Immature natural killer cell (primary cell): ENCODE measurements at regions not wholly inside any gene's neighbourhood (a gene's known extent, or its start where the extent isn't known, plus 50 kb on each side); places are given as distances from the start of the nearest gene placed in this dataset.
"Not testable (repeated sequence)": the region's sequence is repeated elsewhere in the genome, so short reads cannot be mapped to it uniquely, and the experiment has no call there.

Experiments
- DNase-seq, 3 donors: peaks; one replicate each; pipeline ENCODE4 v3.0.0; 2022; ENCODE audit warnings: mixed read lengths in 1 of 3
- H3K27ac Mint-ChIP-seq, 6 donors: one replicate each; pipeline ENCODE4 v1.8.0; 2020; ENCODE audit warnings: mixed read lengths in 6 of 6, mild to moderate bottlenecking in 5 of 6, inconsistent platforms in 4 of 6, moderate library complexity in 3 of 6
- H3K27me3 Mint-ChIP-seq, 3 donors: one replicate each; pipeline ENCODE4 v1.8.0; 2020 to 2021; ENCODE audit warnings: low read depth in 3 of 3, mild to moderate bottlenecking in 3 of 3, mixed read lengths in 3 of 3, moderate library complexity in 3 of 3, inconsistent platforms in 1 of 3
- H3K36me3 Mint-ChIP-seq, 3 donors: one replicate each; pipeline ENCODE4 v1.8.0; 2020; ENCODE audit warnings: mixed read lengths in 3 of 3, inconsistent platforms in 2 of 3, mild to moderate bottlenecking in 2 of 3
- H3K4me1 Mint-ChIP-seq, 2 donors: one replicate each; pipeline ENCODE4 v1.8.0; 2020; ENCODE audit warnings: inconsistent platforms in 2 of 2, mild to moderate bottlenecking in 2 of 2, mixed read lengths in 2 of 2, moderate library complexity in 1 of 2
- H3K4me3 Mint-ChIP-seq, 5 donors: one replicate each; pipeline ENCODE4 v1.8.0; 2020; ENCODE audit warnings: mild to moderate bottlenecking in 5 of 5, mixed read lengths in 5 of 5, inconsistent platforms in 3 of 5, moderate library complexity in 3 of 5
- H3K9me3 Mint-ChIP-seq, 6 donors: one replicate each; pipeline ENCODE4 v1.8.0; 2020; ENCODE audit warnings: mild to moderate bottlenecking in 6 of 6, mixed read lengths in 6 of 6, inconsistent platforms in 4 of 6, moderate library complexity in 3 of 6

DNA sequence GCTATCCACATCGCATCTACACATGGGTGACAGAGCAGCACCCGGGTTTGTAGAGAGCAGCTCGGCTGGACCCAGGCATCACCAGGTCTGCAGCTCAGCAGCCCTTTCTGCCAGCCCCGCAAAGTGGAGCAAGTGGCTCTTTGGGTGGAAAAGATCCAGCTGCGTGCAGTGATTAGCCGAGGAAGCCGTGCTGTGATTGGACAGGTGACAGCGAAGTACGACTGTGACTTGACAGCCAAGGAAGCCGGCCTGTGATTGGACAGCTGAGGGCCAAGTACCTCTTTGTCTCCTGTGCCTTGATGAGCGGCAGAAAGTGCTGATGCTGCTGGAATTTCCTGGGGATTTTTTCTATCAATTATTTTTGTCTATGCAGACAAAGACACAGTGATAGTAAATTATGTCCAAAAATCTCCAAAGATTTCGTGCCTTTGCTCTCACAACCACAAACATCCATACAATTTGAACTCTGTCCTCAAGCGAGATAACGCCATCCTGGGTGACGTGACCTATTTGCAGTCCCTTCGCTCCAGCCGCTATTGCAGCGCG is 62.3 kb upstream of the GPR31 start:
- Mint-ChIP-seq H3K4me1 (no peaks in the 10 kb centered on the region), H3K27me3 (peaks cover 0 to 2% (median 0%) of the 10 kb centered on the region in 3 donors), H3K4me3 (no peak overlapping the region), H3K27ac (no peak overlapping the region), H3K9me3 (no peaks in the 10 kb centered on the region), H3K36me3 (no peaks in the 10 kb centered on the region)
- DNase-seq = no peak

DNA sequence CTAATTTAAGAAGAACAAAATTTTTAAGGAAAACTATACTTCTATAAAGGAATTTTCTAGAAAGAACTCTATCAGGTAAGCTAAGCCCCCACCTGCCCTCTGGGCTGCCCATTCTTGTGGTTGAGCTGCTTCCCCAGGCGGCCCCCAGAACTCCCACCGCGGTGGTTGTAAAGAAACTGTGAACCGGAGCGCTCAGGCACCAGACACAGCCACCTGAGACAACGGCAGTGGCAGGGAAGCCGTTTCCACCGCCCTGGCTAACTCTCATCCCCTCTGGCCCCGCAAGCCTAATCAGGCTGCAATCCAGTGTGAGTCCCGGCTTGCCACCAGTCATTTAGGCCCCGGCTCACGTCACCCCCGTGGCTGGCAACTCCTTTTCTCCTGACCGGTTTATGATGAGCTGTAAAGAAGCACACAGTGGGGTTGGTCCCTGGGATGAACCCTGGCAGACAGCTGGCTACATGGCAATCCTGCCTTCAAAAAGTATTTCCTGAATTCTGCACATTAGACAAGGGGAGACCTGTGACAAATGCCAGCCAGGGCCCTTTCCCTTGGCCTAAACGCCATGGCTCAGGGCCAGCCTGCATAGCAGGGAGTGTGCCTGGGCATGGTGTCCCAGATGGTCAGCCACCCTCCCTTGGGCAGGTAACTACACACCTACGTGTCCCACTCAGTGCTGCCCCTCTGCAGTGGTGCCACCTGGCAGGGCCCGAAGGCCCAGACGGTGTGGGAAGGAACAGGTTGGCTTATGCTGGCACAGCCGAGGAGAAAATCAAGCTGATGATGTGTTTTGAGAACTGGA is 63.8 kb upstream of the GPR31 start:
- H3K4me3 Mint-ChIP-seq = no peak overlapping the region
- H3K27me3 Mint-ChIP-seq = peaks cover 3 to 5% (median 3%) of the 10 kb centered on the region in 3 donors

DNA sequence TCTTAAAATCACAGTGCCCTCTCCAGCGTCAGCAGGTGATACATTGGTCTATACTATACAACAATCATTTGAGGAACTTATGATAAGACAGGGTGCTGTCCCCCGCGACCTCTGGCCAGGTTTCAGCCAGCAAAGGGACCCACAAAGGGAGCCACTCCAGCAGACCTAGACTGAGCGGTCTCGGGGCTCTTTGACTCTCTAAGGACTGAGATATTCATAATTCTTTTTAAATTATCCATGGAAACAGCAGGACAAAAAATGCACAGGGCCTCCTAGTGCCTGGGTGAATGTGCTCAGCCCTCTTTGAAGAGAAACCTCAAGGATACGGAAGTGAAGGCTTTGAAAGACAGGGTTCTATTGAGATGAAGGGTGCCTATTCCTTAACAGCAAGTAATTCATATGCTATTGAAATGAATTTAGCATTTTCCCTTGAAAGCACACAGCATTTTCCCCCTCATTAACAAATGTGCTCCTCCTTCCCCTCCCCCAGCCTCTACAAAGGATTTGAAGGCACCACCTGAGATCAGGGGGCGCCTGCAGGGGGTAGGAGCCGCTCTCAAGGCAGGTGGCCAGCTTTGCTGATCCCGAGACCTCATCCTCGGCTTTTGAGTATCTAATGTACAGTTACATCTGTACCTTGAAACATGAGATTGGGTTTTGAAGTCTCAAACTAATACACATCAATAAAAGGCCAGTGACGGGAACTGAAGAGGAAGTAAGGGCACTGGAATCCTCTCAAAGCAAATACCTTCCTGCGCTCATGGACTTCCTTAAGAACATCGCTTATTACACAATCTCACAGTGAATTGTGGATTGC is 65.3 kb upstream of the UNC93A start:
- H3K27me3 Mint-ChIP-seq = peaks cover 5 to 17% (median 6%) of the 10 kb centered on the region in 3 donors
- H3K9me3 Mint-ChIP-seq, DNase-seq, H3K4me3 Mint-ChIP-seq, H3K4me1 Mint-ChIP-seq, H3K36me3 Mint-ChIP-seq, H3K27ac Mint-ChIP-seq: not testable (repeated sequence)

More for the DNA sequence above, 63.8 kb upstream of the GPR31 start:
- Mint-ChIP-seq H3K4me1 (no peaks in the 10 kb centered on the region), H3K9me3 (no peaks in the 10 kb centered on the region), H3K27ac (no peak overlapping the region), H3K36me3 (no peaks in the 10 kb centered on the region)
- no peak for DNase-seq

DNA sequence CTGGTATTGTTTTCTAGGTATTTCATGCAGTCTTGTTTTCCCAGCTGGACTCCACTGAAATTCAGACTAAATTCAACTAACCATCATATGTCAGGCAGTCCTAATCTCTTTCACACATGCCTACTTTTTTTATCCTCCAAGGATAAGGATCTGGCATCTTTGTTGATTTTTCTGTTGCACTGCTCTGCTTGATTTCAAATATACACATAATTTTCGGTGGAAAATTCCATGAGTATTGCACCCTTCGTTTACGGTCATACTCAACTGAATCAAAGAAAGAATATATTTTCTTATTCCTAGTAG is 64.8 kb upstream of the UNC93A start:
- no peak for DNase-seq
- H3K9me3 Mint-ChIP-seq = no peaks in the 10 kb centered on the region
- H3K4me3 Mint-ChIP-seq = no peak overlapping the region
- peaks cover 5 to 17% (median 6%) of the 10 kb centered on the region in 3 donors for H3K27me3 Mint-ChIP-seq
- H3K27ac Mint-ChIP-seq = no peak overlapping the region
- no peaks in the 10 kb centered on the region for H3K4me1 Mint-ChIP-seq
- H3K36me3 Mint-ChIP-seq = no peaks in the 10 kb centered on the region

DNA sequence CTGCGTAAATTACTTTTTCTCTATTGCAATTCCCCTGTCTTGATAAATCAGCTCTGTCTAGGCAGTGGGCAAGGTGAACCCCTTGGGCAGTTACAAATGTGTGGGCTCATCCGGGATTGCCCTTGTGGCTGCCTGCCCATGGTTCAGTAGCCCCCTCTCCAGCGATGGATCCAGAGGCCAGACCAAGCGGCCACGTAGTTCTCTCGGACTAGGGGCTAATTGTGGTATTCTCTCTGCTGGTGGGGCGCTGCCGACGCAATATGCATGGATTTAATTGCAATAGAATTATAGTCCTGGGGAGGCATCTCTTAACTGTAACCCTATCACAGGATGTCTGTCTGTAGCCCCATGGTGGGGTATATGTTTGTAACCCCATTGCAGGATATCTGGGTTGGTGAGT is 64.3 kb upstream of the UNC93A start:
- DNase-seq = no peak
- H3K27me3 Mint-ChIP-seq = peaks cover 5 to 19% (median 6%) of the 10 kb centered on the region in 3 donors
- H3K36me3 Mint-ChIP-seq = no peaks in the 10 kb centered on the region
- H3K4me1 Mint-ChIP-seq = no peaks in the 10 kb centered on the region
- no peak overlapping the region for H3K27ac Mint-ChIP-seq
- no peaks in the 10 kb centered on the region for H3K9me3 Mint-ChIP-seq
- no peak overlapping the region for H3K4me3 Mint-ChIP-seq

DNA sequence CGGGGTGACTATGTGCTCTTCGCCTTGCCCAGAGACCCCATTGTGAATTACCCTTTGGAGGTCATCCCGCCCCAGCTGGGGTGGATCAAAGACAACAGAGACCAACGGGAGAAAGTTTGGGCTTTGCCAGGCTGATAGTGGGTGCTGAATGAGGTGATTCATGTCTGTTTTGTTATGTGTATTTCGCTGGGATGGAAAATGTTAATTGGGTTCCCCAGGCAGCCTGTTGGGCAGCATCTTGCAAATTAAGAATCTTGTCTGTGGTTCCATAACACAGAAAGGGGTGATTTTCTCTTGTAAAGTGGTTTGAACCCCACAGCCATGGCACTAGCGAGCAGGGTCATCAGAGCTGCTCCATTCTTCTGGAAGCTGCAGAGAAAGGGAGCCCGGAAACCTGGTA is 63.1 kb upstream of the UNC93A start:
- Mint-ChIP-seq H3K27me3 (peaks cover 5 to 21% (median 6%) of the 10 kb centered on the region in 3 donors), H3K27ac (no peak overlapping the region), H3K36me3 (no peaks in the 10 kb centered on the region)

DNA sequence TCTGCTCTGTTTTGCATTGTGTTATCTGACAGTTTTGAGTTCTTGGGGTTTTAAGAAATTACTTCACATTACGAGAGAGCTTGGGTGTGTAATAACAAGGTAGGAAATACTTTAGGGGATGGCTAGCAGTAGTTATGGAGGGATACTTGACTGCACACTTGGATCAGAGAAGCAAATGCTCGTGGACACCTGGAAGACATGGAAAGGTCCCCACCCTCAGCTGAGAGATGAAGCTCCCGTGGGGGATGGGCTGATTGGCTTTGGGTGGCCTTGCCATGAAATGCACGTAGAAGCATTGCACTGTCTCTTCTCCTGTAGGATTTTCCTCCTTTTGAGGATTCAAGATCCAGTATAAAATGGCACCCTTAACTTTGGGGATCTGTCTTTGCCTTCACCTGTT is 61.5 kb upstream of the UNC93A start:
- H3K36me3 Mint-ChIP-seq = no peaks in the 10 kb centered on the region
- H3K27me3 Mint-ChIP-seq = peaks cover 5 to 21% (median 6%) of the 10 kb centered on the region in 3 donors
- H3K9me3 Mint-ChIP-seq = no peaks in the 10 kb centered on the region
- no peak overlapping the region for H3K27ac Mint-ChIP-seq
- no peak for DNase-seq
- no peak overlapping the region for H3K4me3 Mint-ChIP-seq
- H3K4me1 Mint-ChIP-seq = no peaks in the 10 kb centered on the region

More for the DNA sequence above, 63.1 kb upstream of the UNC93A start:
- Mint-ChIP-seq H3K4me1 (no peaks in the 10 kb centered on the region), H3K4me3 (no peak overlapping the region), H3K9me3 (no peaks in the 10 kb centered on the region)
- DNase-seq = no peak

DNA sequence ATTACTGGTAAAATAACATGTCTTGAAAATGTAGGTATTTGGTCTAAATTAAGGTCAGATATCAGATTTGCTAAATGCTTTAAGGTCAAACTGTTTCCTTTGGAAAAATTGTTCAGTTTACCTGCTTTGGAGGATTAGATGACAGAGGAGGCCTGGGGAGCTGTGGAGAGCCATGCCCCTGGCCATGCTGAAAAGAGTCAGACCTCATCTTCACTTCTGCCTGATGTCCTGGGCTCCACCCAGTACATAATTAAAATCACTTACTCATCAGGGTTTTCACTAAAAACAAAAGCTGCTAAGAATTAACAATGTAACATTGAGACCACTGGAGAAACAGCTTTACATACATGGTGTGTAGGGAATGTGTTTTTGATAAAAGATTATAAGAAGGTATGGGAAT is 60.8 kb upstream of the UNC93A start:
- no peak overlapping the region for H3K27ac Mint-ChIP-seq
- no peaks in the 10 kb centered on the region for H3K4me1 Mint-ChIP-seq
- no peak overlapping the region for H3K4me3 Mint-ChIP-seq
- H3K9me3 Mint-ChIP-seq = no peaks in the 10 kb centered on the region
- peaks cover 5 to 23% (median 6%) of the 10 kb centered on the region in 3 donors for H3K27me3 Mint-ChIP-seq
- no peaks in the 10 kb centered on the region for H3K36me3 Mint-ChIP-seq
- DNase-seq = no peak

DNA sequence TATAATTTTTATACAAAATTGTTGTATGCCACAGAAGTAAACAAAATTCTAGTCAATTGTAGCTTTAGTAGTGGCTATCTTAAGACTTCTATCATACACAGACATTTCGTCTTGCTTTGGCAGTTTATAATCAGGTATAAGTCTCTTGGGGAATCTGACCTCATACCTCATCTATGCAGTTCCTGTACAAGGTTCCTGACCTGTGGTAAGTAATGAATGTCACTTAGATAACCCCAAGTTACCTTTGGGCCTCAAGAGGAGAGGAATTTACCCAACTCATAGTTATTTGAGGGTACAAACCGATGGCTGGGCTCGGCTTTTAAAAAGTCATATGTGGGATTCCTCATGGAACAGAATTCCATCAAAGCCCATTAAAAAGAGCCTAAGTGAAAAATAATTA is 58.8 kb upstream of the UNC93A start:
- H3K4me1 Mint-ChIP-seq = no peaks in the 10 kb centered on the region

DNA sequence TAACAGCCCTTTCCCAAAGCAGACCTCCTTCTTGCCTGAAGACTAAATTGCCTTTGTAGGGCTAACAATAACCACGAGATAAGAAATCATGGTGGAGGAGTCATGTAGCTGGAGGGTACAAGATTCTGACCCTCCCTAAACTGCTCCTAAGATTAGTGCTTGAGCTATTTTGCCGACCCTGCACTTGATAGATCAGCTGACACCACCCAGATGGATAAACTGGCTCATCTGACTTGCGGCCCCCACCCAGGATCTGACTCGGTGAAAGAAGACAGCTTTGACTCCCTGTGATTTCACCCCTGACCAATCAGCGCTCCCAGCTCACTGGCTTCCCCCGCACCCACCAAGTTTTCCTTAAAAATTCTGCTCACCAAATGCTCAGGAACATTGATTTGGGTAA is 57.6 kb upstream of the UNC93A start:
- DNase-seq = no peak
- H3K4me3 Mint-ChIP-seq = no peak overlapping the region
- no peaks in the 10 kb centered on the region for H3K36me3 Mint-ChIP-seq
- peaks cover 0 to 17% (median 2%) of the 10 kb centered on the region in 3 donors for H3K27me3 Mint-ChIP-seq
- H3K4me1 Mint-ChIP-seq = no peaks in the 10 kb centered on the region
- no peaks in the 10 kb centered on the region for H3K9me3 Mint-ChIP-seq
- no peak overlapping the region for H3K27ac Mint-ChIP-seq

More for the DNA sequence above, 58.8 kb upstream of the UNC93A start:
- H3K27ac Mint-ChIP-seq = no peak overlapping the region
- peaks cover 0 to 22% (median 6%) of the 10 kb centered on the region in 3 donors for H3K27me3 Mint-ChIP-seq
- no peaks in the 10 kb centered on the region for H3K36me3 Mint-ChIP-seq
- H3K4me3 Mint-ChIP-seq = no peak overlapping the region
- no peaks in the 10 kb centered on the region for H3K9me3 Mint-ChIP-seq
- DNase-seq = no peak

DNA sequence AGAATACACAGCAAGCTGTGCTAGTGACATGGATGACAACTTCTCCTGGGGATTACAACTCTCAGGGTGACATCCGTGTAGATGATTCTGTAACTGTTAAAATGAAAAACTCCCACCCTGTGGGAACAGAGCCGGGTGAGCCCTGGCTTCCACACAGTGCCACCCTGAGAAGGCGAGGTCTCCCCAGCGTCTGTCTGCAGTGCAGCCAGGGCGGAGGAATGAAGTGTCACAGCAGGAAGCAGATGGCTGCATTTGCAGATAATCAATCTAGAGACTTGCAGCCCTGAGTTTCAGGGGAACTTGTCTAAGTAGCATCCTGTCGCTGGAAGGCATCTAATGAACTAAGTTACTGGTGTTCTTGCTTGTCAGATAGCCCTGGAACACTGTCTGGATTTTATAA is 56.5 kb upstream of the UNC93A start:
- DNase-seq, H3K27ac Mint-ChIP-seq, H3K9me3 Mint-ChIP-seq, H3K4me1 Mint-ChIP-seq, H3K4me3 Mint-ChIP-seq, H3K36me3 Mint-ChIP-seq: not testable (repeated sequence)
- peaks cover 2 to 13% (median 2%) of the 10 kb centered on the region in 3 donors for H3K27me3 Mint-ChIP-seq

DNA sequence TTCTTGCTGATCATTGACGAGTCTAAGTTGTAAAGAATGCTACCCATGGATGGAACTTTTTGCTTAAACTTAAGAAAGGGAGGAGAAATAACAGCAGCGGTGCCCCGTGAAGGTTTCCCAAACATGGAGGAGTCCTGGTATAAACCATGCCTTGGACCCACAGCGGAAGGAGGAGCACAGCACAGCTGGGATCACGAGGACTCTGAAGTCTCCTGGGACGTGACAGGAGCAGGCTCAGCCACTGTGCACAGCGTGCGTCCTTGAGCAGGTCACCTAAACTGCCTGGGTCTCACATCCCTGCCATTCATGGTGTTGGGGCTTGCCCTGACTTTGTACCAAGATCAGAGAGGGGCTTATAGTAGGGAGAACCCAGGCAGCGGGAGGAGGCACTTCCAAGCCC is 56.1 kb upstream of the UNC93A start:
- H3K4me3 Mint-ChIP-seq = no peak overlapping the region
- peaks cover 2 to 13% (median 2%) of the 10 kb centered on the region in 3 donors for H3K27me3 Mint-ChIP-seq
- no peaks in the 10 kb centered on the region for H3K9me3 Mint-ChIP-seq
- H3K27ac Mint-ChIP-seq = no peak overlapping the region
- no peak for DNase-seq
- H3K36me3 Mint-ChIP-seq = no peaks in the 10 kb centered on the region
- no peaks in the 10 kb centered on the region for H3K4me1 Mint-ChIP-seq

DNA sequence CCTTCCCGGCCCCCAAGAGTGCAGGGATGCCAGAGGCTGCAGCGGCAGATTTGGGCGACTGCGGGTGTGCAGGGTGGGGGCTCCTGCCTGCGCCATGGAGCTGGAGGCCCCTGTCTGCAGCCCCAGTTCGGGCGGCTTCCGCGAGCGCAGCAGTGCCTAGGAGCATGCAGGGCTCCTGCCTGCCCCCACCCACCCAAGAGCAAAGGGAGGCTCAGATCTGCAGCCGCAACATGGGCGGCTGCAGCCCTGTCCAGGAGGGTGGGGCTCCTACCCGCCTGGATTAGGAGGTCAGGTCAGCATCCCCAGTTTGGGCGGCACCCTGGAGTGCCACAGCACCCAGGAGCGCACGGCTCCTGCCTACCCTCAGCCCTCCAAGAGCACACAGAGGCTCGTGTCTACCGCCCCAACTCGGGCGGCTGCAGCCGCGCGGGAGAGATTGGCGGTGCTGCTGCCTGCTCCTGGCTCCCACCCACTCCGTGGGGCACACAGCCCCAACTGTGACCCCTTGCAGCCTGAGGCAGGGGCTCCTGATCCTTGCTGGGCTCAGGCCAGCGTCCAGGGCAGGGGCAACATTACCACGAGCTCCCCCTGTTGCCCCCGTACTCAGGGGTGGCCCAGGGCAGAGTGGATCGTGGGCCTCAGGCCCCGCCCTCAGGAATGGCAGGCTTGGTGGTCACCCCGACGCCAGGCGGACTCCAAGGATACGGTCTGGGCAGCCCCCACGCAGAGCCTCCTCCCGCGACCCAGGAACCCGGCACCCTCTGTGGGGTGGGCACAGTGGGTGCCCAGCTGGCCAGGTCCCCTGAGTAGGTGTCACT is 55.5 kb upstream of the UNC93A start:
- no peaks in the 10 kb centered on the region for H3K9me3 Mint-ChIP-seq
- peaks cover 2 to 10% (median 2%) of the 10 kb centered on the region in 3 donors for H3K27me3 Mint-ChIP-seq
- no peaks in the 10 kb centered on the region for H3K4me1 Mint-ChIP-seq
- H3K36me3 Mint-ChIP-seq = no peaks in the 10 kb centered on the region
- no peak overlapping the region for H3K27ac Mint-ChIP-seq
- DNase-seq = no peak
- no peak overlapping the region for H3K4me3 Mint-ChIP-seq

DNA sequence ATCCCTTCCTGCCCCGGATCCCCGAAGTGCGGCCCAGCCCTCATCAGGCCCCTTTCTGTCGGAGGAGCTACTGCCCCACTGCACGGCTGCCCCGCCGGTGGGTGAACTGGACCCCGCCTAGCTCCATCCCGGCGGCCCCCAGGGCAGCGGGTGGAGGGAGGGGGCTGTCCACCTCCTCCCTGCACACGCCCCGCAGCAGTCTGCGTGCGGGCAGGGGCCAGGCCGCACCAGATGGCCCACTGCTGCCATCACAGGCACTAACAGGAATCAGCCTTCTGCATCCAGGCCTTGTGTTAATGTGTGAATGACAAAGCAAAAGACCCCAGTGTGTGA is 54.9 kb upstream of the UNC93A start:
- H3K27ac Mint-ChIP-seq = no peak overlapping the region
- H3K27me3 Mint-ChIP-seq = peaks cover 2 to 11% (median 2%) of the 10 kb centered on the region in 3 donors
- H3K36me3 Mint-ChIP-seq = no peaks in the 10 kb centered on the region
- H3K4me1 Mint-ChIP-seq = no peaks in the 10 kb centered on the region
- H3K4me3 Mint-ChIP-seq = no peak overlapping the region
- no peaks in the 10 kb centered on the region for H3K9me3 Mint-ChIP-seq
- no peak for DNase-seq
